22Rv1 (cell line): ENCODE measurements at regions not wholly inside any gene's neighbourhood (a gene's known extent, or its start where the extent isn't known, plus 50 kb on each side); places are given as distances from the start of the nearest gene placed in this dataset.

Experiments
- ZFX ChIP-seq: fragments of 450-650 bp; IDR thresholded peaks from 2 replicates; pipeline ENCODE4 v1.6.1; 2017; ENCODE audit warnings: antibody characterized with exemption, borderline replicate concordance
- TF ChIP-seq, protein P1 (sequence below): fragments of 450-650 bp; IDR thresholded peaks from 2 replicates; pipeline ENCODE4 v1.5.1; 2017; ENCODE audit warnings: mild to moderate bottlenecking

DNA sequence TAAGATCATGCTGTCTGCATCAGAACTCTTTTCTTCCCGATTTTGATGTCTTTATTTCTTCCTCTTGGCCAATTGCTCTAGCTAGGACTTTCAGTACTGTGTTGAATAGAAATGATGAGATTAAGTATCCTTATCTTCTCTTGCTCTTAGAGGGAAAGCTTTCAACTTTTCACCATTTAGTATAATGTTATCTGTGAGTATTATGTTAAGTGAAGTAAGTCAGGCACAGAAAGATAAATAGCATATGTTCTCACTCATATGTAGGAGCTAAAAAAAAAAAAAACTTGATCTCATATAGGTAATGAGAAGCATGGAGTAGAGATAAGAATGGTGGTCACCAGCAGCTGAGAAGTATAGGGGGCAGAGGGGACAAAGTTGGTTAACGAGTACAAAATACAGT is 1089.5 kb downstream of the TDRD15 start:
- no peak for TF ChIP-seq ZFX
- TF ChIP-seq, protein P1, sequence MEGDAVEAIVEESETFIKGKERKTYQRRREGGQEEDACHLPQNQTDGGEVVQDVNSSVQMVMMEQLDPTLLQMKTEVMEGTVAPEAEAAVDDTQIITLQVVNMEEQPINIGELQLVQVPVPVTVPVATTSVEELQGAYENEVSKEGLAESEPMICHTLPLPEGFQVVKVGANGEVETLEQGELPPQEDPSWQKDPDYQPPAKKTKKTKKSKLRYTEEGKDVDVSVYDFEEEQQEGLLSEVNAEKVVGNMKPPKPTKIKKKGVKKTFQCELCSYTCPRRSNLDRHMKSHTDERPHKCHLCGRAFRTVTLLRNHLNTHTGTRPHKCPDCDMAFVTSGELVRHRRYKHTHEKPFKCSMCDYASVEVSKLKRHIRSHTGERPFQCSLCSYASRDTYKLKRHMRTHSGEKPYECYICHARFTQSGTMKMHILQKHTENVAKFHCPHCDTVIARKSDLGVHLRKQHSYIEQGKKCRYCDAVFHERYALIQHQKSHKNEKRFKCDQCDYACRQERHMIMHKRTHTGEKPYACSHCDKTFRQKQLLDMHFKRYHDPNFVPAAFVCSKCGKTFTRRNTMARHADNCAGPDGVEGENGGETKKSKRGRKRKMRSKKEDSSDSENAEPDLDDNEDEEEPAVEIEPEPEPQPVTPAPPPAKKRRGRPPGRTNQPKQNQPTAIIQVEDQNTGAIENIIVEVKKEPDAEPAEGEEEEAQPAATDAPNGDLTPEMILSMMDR: no peak
